H1 (cell line): ENCODE measurements at regions not wholly inside any gene's neighbourhood (a gene's known extent, or its start where the extent isn't known, plus 50 kb on each side); places are given as distances from the start of the nearest gene placed in this dataset.

Experiments
- CTCF ChIA-PET: fragments of 300-600 bp; sonication (Branson Sonifier 250); formaldehyde crosslinking; loops from one replicate; lab custom pipeline; 2021; ENCODE audit not compliant: partially characterized antibody; lab: Charles Lee
- POLR2A ChIA-PET: fragments of 300-600 bp; sonication (Branson Sonifier 250); formaldehyde crosslinking; loops from one replicate; lab custom pipeline; 2021; ENCODE audit warnings: inconsistent platforms; ENCODE audit not compliant: partially characterized antibody; lab: Charles Lee
- DNase-seq, 2 experiments: peaks; one replicate each; pipeline versions ENCODE4 v3.0.0 to v3.0.0-alpha.2; 2010 to 2022; ENCODE audit warnings: low spot score in 2 of 2, low read depth in 1 of 2, mixed read lengths in 1 of 2
- FAIRE-seq: peaks from 2 replicates; lab custom pipeline; 2011; peaks lifted over from hg19 to GRCh38; lab: Jason Lieb, UNC
- H2AFZ ChIP-seq: 2 replicates; pipeline ENCODE4 v1.8.1; 2012; ENCODE audit warnings: low read length, inconsistent platforms
- H2AK5ac ChIP-seq: 2 replicates; pipeline ENCODE4 v1.6.1; 2013; ENCODE audit warnings: low read depth, low read length
- H2BK120ac ChIP-seq: replicated peaks from 2 replicates; pipeline ENCODE3; 2013; ENCODE audit warnings: low read depth, low read length, inconsistent platforms
- H2BK12ac ChIP-seq: 2 replicates; pipeline ENCODE4 v1.6.1; 2013; ENCODE audit warnings: low read depth, low read length
- H2BK15ac ChIP-seq: 2 replicates; pipeline ENCODE4 v1.6.1; 2013; ENCODE audit warnings: low read length
- H2BK20ac ChIP-seq: 2 replicates; pipeline ENCODE4 v1.6.1; 2013; ENCODE audit warnings: low read length
- H2BK5ac ChIP-seq: 2 replicates; pipeline ENCODE4 v1.6.1; 2013; ENCODE audit warnings: low read depth, low read length
- H3K14ac ChIP-seq: 2 replicates; pipeline ENCODE4 v1.6.1; 2013; ENCODE audit warnings: inconsistent platforms; ENCODE audit not compliant: insufficient read length
- H3K18ac ChIP-seq: 2 replicates; pipeline ENCODE4 v1.6.1; 2013; ENCODE audit warnings: low read length; ENCODE audit errors: extremely low read depth
- H3K23ac ChIP-seq: 2 replicates; pipeline ENCODE4 v1.6.1; 2013; ENCODE audit warnings: inconsistent platforms; ENCODE audit not compliant: insufficient read length
- H3K23me2 ChIP-seq: 2 replicates; pipeline ENCODE4 v1.6.1; 2013; ENCODE audit warnings: low read depth, low read length
- H3K27ac ChIP-seq: 2 replicates; pipeline ENCODE4 v1.6.1; 2011; ENCODE audit warnings: low read depth, low read length, inconsistent platforms
- H3K27me3 ChIP-seq, 4 experiments: replicated peaks in 1 of 4; 1 replicate in 1 of 4; 2 replicates in 3 of 4; pipeline versions ENCODE4 v1.6.1 to v1.8.1; 2011 to 2013; ENCODE audit warnings: low read length in 3 of 4, mild to moderate bottlenecking in 3 of 4, inconsistent platforms in 2 of 4, mixed read lengths in 2 of 4, moderate library complexity in 1 of 4; ENCODE audit not compliant: control insufficient read depth in 3 of 4, insufficient read depth in 3 of 4; ENCODE audit errors: extremely low read depth in 1 of 4
- H3K36me3 ChIP-seq, 4 experiments: 2 replicates each; pipeline versions ENCODE4 v1.6.1 to v1.8.1; 2011 to 2013; ENCODE audit warnings: mild to moderate bottlenecking in 4 of 4, low read length in 3 of 4, moderate library complexity in 2 of 4, control low read depth in 1 of 4, inconsistent platforms in 1 of 4; ENCODE audit not compliant: insufficient read depth in 4 of 4, control insufficient read depth in 2 of 4
- H3K4ac ChIP-seq: replicated peaks from 2 replicates; pipeline ENCODE3; 2013; ENCODE audit warnings: low read length, low read depth, mixed read lengths, inconsistent platforms; ENCODE audit not compliant: insufficient read length
- H3K4me1 ChIP-seq, 4 experiments: replicated peaks in 1 of 4; 1 replicate in 1 of 4; 2 replicates in 3 of 4; pipeline versions ENCODE4 v1.6.1 to v1.8.1; 2011 to 2013; ENCODE audit warnings: low read length in 3 of 4, inconsistent platforms in 2 of 4, mixed read lengths in 1 of 4; ENCODE audit not compliant: insufficient read depth in 4 of 4, control insufficient read depth in 3 of 4
- H3K4me2 ChIP-seq, 2 experiments: 2 replicates each; pipeline versions ENCODE4 v1.6.1 to v1.8.1; 2011 to 2013; ENCODE audit warnings: low read depth in 2 of 2, low read length in 2 of 2, control low read depth in 1 of 2, inconsistent platforms in 1 of 2, mild to moderate bottlenecking in 1 of 2; ENCODE audit not compliant: insufficient read depth in 1 of 2
- H3K4me3 ChIP-seq, 4 experiments: fragments of 200-600, 300-600 bp in 1 of 4; sonication (generic), shearing (Covaris generic), sonication (Bioruptor Twin) in 1 of 4; 2 replicates each; pipeline versions ENCODE4 v1.5.1 to v1.8.1; 2011 to 2016; ENCODE audit warnings: low read length in 4 of 4, low read depth in 3 of 4, control low read depth in 2 of 4, inconsistent platforms in 2 of 4, mild to moderate bottlenecking in 2 of 4, mixed read lengths in 1 of 4, moderate library complexity in 1 of 4; ENCODE audit not compliant: insufficient read depth in 2 of 4; ENCODE audit errors: extremely low read depth in 1 of 4
- H3K56ac ChIP-seq: replicated peaks from 2 replicates; pipeline ENCODE3; 2013; ENCODE audit warnings: low read depth, mild to moderate bottlenecking, mixed read lengths, low read length, inconsistent platforms; ENCODE audit not compliant: insufficient read length
- H3K79me1 ChIP-seq: 2 replicates; pipeline ENCODE4 v1.6.1; 2013; ENCODE audit warnings: low read depth, low read length, control low read depth
- H3K79me2 ChIP-seq, 2 experiments: 2 replicates each; pipeline versions ENCODE4 v1.6.1 to v1.8.1; 2012 to 2013; ENCODE audit warnings: low read length in 2 of 2, mild to moderate bottlenecking in 2 of 2, inconsistent platforms in 1 of 2; ENCODE audit not compliant: insufficient read depth in 2 of 2, control insufficient read depth in 1 of 2
- H3K9ac ChIP-seq, 4 experiments: replicated peaks in 1 of 4; 1 replicate in 1 of 4; 2 replicates in 3 of 4; pipeline versions ENCODE4 v1.6.1 to v1.8.1; 2011 to 2013; ENCODE audit warnings: low read depth in 3 of 4, low read length in 3 of 4, control low read depth in 2 of 4, mild to moderate bottlenecking in 2 of 4, moderate library complexity in 2 of 4, inconsistent platforms in 1 of 4; ENCODE audit errors: extremely low read depth in 1 of 4
- H3K9me3 ChIP-seq, 2 experiments: 2 replicates each; pipeline versions ENCODE4 v1.6.1 to v1.8.1; 2012 to 2013; ENCODE audit warnings: mild to moderate bottlenecking in 2 of 2, moderate library complexity in 2 of 2, control low read depth in 1 of 2, inconsistent platforms in 1 of 2, low read depth in 1 of 2, low read length in 1 of 2, mixed read lengths in 1 of 2; ENCODE audit not compliant: insufficient read depth in 2 of 2
- H4K20me1 ChIP-seq, 2 experiments: replicated peaks in 1 of 2; 2 replicates each; pipeline versions ENCODE3 to v1.8.1; 2011 to 2013; ENCODE audit warnings: inconsistent platforms in 2 of 2, low read length in 2 of 2, mild to moderate bottlenecking in 1 of 2; ENCODE audit not compliant: insufficient read depth in 2 of 2, control insufficient read depth in 1 of 2
- H4K5ac ChIP-seq: 2 replicates; pipeline ENCODE4 v1.6.1; 2013; ENCODE audit warnings: low read length, low read depth, mixed read lengths, inconsistent platforms; ENCODE audit not compliant: insufficient read length
- H4K8ac ChIP-seq: 2 replicates; pipeline ENCODE4 v1.8.0; 2013; ENCODE audit warnings: mild to moderate bottlenecking, moderate library complexity, low read length, inconsistent platforms; ENCODE audit not compliant: insufficient read depth; ENCODE audit errors: extremely low read depth
- H4K91ac ChIP-seq: replicated peaks from 2 replicates; pipeline ENCODE3; 2013; ENCODE audit warnings: low read length, mixed read lengths, inconsistent platforms; ENCODE audit not compliant: insufficient read length
- WGBS, 2 experiments: shearing (Covaris generic) in 1 of 2; methylation state at CpG; one replicate each; pipeline versions ENCODE4 v1.1.6 to v1.1.7; 2013 to 2015; ENCODE audit warnings: low lambda C conversion rate in 2 of 2, mixed read lengths in 2 of 2, inconsistent platforms in 1 of 2, low coverage in 1 of 2, missing lambda C conversion rate in 1 of 2; ENCODE audit not compliant: insufficient replicate concordance in 2 of 2, insufficient coverage in 1 of 2, insufficient read length in 1 of 2; ENCODE audit errors: extremely low coverage in 1 of 2, missing lambda C conversion rate in 1 of 2; 5-methylcytosine and 5-hydroxymethylcytosine counted together
- TF ChIP-seq, protein P1 (sequence below): IDR thresholded peaks from 2 replicates; pipeline ENCODE4 v1.6.1; 2012; ENCODE audit warnings: low read length, inconsistent platforms

DNA sequence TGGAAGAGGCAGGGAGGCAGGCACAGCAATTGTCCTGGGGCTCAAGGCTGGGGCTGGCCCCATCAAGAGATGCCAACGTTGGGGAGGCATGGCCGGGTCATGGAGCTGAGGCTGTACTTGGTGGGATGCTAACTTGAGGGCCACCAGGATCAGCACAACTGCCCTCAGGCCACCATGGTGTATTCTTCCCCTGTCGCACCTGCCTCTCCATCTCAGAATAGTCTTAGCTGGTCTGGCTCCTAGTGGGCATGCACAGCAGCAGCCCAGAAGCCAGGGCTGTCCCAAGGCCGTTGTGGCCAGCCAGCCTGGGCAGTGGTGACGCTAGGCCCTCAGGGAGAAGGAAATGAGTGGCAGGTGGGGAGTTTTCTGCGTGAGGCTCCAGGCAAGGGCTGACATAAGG is 91.3 kb downstream of the DHCR7 start:
- no peak overlapping the region for H3K4me3 ChIP-seq
- TF ChIP-seq, protein P1, sequence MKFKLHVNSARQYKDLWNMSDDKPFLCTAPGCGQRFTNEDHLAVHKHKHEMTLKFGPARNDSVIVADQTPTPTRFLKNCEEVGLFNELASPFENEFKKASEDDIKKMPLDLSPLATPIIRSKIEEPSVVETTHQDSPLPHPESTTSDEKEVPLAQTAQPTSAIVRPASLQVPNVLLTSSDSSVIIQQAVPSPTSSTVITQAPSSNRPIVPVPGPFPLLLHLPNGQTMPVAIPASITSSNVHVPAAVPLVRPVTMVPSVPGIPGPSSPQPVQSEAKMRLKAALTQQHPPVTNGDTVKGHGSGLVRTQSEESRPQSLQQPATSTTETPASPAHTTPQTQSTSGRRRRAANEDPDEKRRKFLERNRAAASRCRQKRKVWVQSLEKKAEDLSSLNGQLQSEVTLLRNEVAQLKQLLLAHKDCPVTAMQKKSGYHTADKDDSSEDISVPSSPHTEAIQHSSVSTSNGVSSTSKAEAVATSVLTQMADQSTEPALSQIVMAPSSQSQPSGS, result no peak
- no peaks in the 10 kb centered on the region for H3K36me3 ChIP-seq
- peaks cover 0 to 1% (median 0%) of the 10 kb centered on the region in 4 experiments; a peak in 2 of 7 replicates for H3K27me3 ChIP-seq
- H2BK15ac ChIP-seq, result no peak overlapping the region
- no peaks in the 10 kb centered on the region for H4K20me1 ChIP-seq
- H4K8ac ChIP-seq, result no peak overlapping the region
- H3K14ac ChIP-seq, result no peak overlapping the region
- H3K9ac ChIP-seq, result no peak overlapping the region
- H3K27ac ChIP-seq, result no peak overlapping the region
- H4K5ac ChIP-seq, result no peak overlapping the region
- H3K9me3 ChIP-seq, result no peaks in the 10 kb centered on the region
- no peak overlapping the region for H2BK120ac ChIP-seq
- no peak overlapping the region for H2BK12ac ChIP-seq
- no peaks in the 10 kb centered on the region for H3K79me1 ChIP-seq
- no peaks in the 10 kb centered on the region for H3K4me1 ChIP-seq
- 73% methylated on average over 6 of the region's 6 CpGs; no CpG with 5 or more reads in 1 of the 2 experiments for WGBS, 2 experiments
- ChIA-PET CTCF (interaction anchor here (1.2 to 1.6 kb wide), 2 partner anchors 17 to 236 kb away, joined by 3 read pairs; no protein-coding TSS in a partner anchor), POLR2A (no interaction called here)
- H3K23ac ChIP-seq, result no peak overlapping the region
- H3K18ac ChIP-seq, result no peak overlapping the region
- no peaks in the 10 kb centered on the region for H3K79me2 ChIP-seq
- DNase-seq, result no peak
- H2BK20ac ChIP-seq, result no peak overlapping the region
- H2BK5ac ChIP-seq, result no peak overlapping the region
- no peak overlapping the region for H4K91ac ChIP-seq
- H3K4ac ChIP-seq, result no peak overlapping the region
- H3K4me2 ChIP-seq, result no peak overlapping the region
- H2AK5ac ChIP-seq, result no peak overlapping the region
- no peak overlapping the region for H3K56ac ChIP-seq
- FAIRE-seq, result no peak
- H3K23me2 ChIP-seq, result peaks cover 2% of the 10 kb centered on the region; the same call in 1 of the 2 replicates
- H2AFZ ChIP-seq, result no peak overlapping the region
